ENCODE measurements at regions not wholly inside any gene's neighbourhood (a gene's known extent, or its start where the extent isn't known, plus 50 kb on each side); places are given as distances from the start of the nearest gene placed in this dataset.

GRCh38 chr2:160993654-160994061 is 166.6 kb upstream of the TANK start (continued):
- TF ChIP-seq TSHZ2 (CRISPR knock-in tag; IDR thresholded peaks at IDR 0.05) (no peak), ZNF8 (CRISPR knock-in tag; IDR thresholded peaks at IDR 0.05) (no peak), GLIS3 (CRISPR knock-in tag; IDR thresholded peaks at IDR 0.05) (no peak), ZC3H10 (CRISPR knock-in tag; IDR thresholded peaks at IDR 0.05) (no peak), TCF4 (CRISPR knock-in tag; IDR thresholded peaks at IDR 0.05; ENCODE audit: borderline replicate concordance) (no peak), OSR1 (CRISPR knock-in tag; IDR thresholded peaks at IDR 0.05) (no peak)

DNA sequence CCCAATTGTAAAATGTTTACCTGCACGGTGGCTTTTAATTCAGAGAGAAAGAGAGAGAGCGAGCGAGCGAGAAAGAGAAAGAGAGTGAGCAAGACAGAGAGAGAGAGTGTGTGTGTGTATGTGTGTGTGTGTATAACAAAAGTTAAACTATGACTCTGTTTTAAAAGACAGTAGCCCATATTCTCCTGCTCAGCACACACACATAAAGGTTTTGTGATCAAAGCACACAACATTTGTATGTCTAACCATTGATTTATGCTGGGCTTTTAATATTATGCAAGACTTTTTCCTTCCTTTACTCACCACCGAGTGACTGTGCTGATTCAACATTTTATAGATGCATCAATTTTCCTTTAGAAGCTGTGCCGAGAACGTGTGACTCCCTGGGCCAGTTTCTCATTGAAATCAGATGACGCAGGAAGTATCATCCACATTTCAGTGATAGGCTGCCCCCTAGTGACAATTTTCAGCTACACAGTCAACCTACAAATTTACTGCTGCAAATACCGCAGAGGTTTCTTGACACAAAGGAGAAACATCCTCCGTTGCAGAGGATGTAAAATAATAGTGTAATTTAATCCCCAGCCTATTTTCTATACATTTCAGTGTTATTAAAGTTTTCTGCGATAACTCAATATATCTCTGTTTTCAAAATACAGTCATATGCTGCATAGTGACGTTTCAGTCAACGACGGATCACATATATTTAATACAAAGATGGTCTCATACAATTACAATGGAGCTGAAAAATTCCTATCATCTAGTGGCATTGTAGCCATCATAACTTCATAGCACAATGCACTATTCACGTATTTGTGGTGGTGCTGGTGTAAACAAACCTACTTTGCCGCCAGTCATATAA is 165.9 kb upstream of the TANK start:
- ATAC-seq, result peak; percentile 95

GRCh38 chr2:160996584-160996983 is 163.6 kb upstream of the TANK start:
- no peak for ATAC-seq
- no peak for TF ChIP-seq CREB5 (CRISPR knock-in tag; IDR thresholded peaks at IDR 0.05; ENCODE audit: low read depth)
- TF ChIP-seq ZFP3 (CRISPR knock-in tag; IDR thresholded peaks at IDR 0.05), result no peak

More for the DNA sequence above, 165.9 kb upstream of the TANK start:
- TF ChIP-seq ARNTL (CRISPR knock-in tag; IDR thresholded peaks at IDR 0.05; ENCODE audit: borderline replicate concordance, low read depth) (no peak), ISL1 (CRISPR knock-in tag; IDR thresholded peaks at IDR 0.05) (no peak), OSR1 (CRISPR knock-in tag; IDR thresholded peaks at IDR 0.05) (no peak), TCF4 (CRISPR knock-in tag; IDR thresholded peaks at IDR 0.05; ENCODE audit: borderline replicate concordance) (no peak), PPARA (CRISPR knock-in tag; IDR thresholded peaks at IDR 0.05; ENCODE audit: borderline replicate concordance) (no peak), ZNF8 (CRISPR knock-in tag; IDR thresholded peaks at IDR 0.05) (no peak), ZC3H10 (CRISPR knock-in tag; IDR thresholded peaks at IDR 0.05) (no peak), SNAI2 (CRISPR knock-in tag; IDR thresholded peaks at IDR 0.05) (no peak), TSHZ2 (CRISPR knock-in tag; IDR thresholded peaks at IDR 0.05) (no peak), BACH2 (CRISPR knock-in tag; IDR thresholded peaks at IDR 0.05; ENCODE audit: borderline replicate concordance) (no peak), ZNF70 (CRISPR knock-in tag; IDR thresholded peaks at IDR 0.05) (no peak), ZNF565 (CRISPR knock-in tag; conservative IDR thresholded peaks at IDR 0.05; ENCODE audit: low read depth) (no peak), ZFP30 (CRISPR knock-in tag; IDR thresholded peaks at IDR 0.05) (no peak), ESRRG (CRISPR knock-in tag; IDR thresholded peaks at IDR 0.05) (no peak), RARB (CRISPR knock-in tag; IDR thresholded peaks at IDR 0.05) (no peak), POU6F1 (CRISPR knock-in tag; IDR thresholded peaks at IDR 0.05; ENCODE audit: borderline replicate concordance, low read depth) (no peak), ZFP3 (CRISPR knock-in tag; IDR thresholded peaks at IDR 0.05) (no peak)

DNA sequence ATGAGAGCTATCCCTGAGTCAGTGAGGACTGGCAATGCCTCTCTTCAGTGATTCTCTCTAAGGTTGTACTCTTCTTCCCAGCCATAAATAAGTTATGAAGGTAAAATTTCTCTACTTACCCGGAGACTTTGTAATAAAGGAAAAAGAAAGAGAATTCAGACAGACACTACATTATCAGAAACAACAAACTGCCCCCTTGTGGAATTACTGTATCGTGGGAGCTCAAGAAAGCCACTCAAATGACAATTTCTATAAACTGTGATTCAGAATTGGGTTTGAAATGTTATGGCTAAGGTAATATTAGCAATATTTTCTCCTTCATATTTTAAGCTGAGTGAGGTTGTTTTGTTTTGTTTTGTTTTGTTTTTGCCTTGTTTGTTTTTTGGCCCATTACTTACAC is 155.8 kb upstream of the TANK start:
- ATAC-seq, result peak; percentile 61; the same call in 1 of the 3 replicates
- TF ChIP-seq RARB (CRISPR knock-in tag; IDR thresholded peaks at IDR 0.05), result no peak
- TF ChIP-seq GLIS3 (CRISPR knock-in tag; IDR thresholded peaks at IDR 0.05), result no peak
- no peak for TF ChIP-seq ZNF565 (CRISPR knock-in tag; conservative IDR thresholded peaks at IDR 0.05; ENCODE audit: low read depth)
- no peak for TF ChIP-seq TCF4 (CRISPR knock-in tag; IDR thresholded peaks at IDR 0.05; ENCODE audit: borderline replicate concordance)
- no peak for TF ChIP-seq TOX (CRISPR knock-in tag; IDR thresholded peaks at IDR 0.05; ENCODE audit: borderline replicate concordance)
- no peak for TF ChIP-seq OSR1 (CRISPR knock-in tag; IDR thresholded peaks at IDR 0.05)
- TF ChIP-seq ISL1 (CRISPR knock-in tag; IDR thresholded peaks at IDR 0.05), result no peak
- no peak for TF ChIP-seq ARNTL (CRISPR knock-in tag; IDR thresholded peaks at IDR 0.05; ENCODE audit: borderline replicate concordance, low read depth)
- no peak for TF ChIP-seq ZNF8 (CRISPR knock-in tag; IDR thresholded peaks at IDR 0.05)
- TF ChIP-seq ZC3H10 (CRISPR knock-in tag; IDR thresholded peaks at IDR 0.05), result no peak
- TF ChIP-seq ZNF70 (CRISPR knock-in tag; IDR thresholded peaks at IDR 0.05), result no peak
- no peak for TF ChIP-seq ESRRG (CRISPR knock-in tag; IDR thresholded peaks at IDR 0.05)
- TF ChIP-seq POU6F1 (CRISPR knock-in tag; IDR thresholded peaks at IDR 0.05; ENCODE audit: borderline replicate concordance, low read depth), result no peak
- TF ChIP-seq BACH2 (CRISPR knock-in tag; IDR thresholded peaks at IDR 0.05; ENCODE audit: borderline replicate concordance), result no peak
- TF ChIP-seq CSRNP3 (CRISPR knock-in tag; IDR thresholded peaks at IDR 0.05), result no peak
- TF ChIP-seq PPARA (CRISPR knock-in tag; IDR thresholded peaks at IDR 0.05; ENCODE audit: borderline replicate concordance), result no peak

Measured in SK-N-SH treated with all-trans-retinoic acid at 6 μM for 48 hours (cell line).